Spleen (tissue), 7 donors: ENCODE measurements at regions not wholly inside any gene's neighbourhood (a gene's known extent, or its start where the extent isn't known, plus 50 kb on each side); places are given as distances from the start of the nearest gene placed in this dataset.

Experiments used
- CTCF ChIP-seq, 11 experiments: fragments of 200-600 bp in 7 of 11; fragments of 450-650 bp in 4 of 11; sonication (generic) in 4 of 11; IDR thresholded peaks in 8 of 11; conservative IDR thresholded peaks in 3 of 11; 1 replicate in 7 of 11; 2 replicates in 4 of 11; pipeline versions ENCODE4 v1.4.0 to v1.8.0; 2016 to 2021; ENCODE audit warnings: antibody characterized with exemption in 11 of 11, inconsistent platforms in 4 of 11, mild to moderate bottlenecking in 1 of 11
- POLR2A ChIP-seq, 3 donors: fragments of 450-650 bp; IDR thresholded peaks; one replicate each; pipeline ENCODE4 v1.5.1; 2017; ENCODE audit warnings: antibody characterized with exemption in 3 of 3, mild to moderate bottlenecking in 1 of 3
- donor health status: DM: no; HTN: no; CAD: no; lungs with moderate emphysema.
- donor health status: DM: no; HTN: no; CAD: no.
- donor health status: DM: no; HTN: no; CAD: no.

GRCh38 chr1:96487971-96488370 lies 233.6 kb upstream of the PTBP2 start:
- TF ChIP-seq CTCF (IDR thresholded peaks at IDR 0.05 in 8 of 11, conservative IDR thresholded peaks at IDR 0.05 in 3 of 11) (no peak), POLR2A (IDR thresholded peaks at IDR 0.05) (no peak)
